ENCODE measurements at regions not wholly inside any gene's neighbourhood (a gene's known extent, or its start where the extent isn't known, plus 50 kb on each side); places are given as distances from the start of the nearest gene placed in this dataset.

DNA sequence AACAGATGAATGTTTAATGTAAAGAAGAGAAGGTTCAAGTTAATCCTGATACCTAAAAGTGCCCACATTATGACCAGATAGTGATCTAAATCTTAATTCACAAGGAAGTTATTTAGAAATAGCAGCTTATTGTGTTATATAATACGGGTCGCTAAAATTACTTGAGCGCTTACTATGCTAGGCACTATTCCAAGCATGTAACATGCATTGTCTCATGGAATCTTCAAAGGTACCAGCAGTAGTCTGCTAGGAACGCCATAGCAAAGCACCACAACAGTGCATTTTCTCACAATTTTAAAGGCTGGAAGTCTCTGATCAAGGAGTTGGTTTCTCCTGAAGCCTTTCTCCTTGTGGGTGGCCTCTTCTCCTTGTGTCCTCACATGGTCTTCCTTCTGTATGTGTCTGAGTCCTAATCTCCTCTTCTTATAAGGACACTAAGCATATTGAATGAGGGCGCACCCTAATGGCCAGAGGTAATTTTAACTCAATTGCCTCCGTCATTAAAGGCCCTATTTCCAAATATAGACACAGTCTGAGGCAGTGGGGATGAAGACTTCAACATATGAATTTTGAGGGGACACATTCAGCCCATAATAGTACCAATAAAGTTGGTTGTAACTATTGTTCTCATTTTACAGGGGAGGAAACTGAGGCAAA lies 118.4 kb downstream of the LRRC30 start:
- DNase-seq (ENCODE audit: low read depth), result no peak

DNA sequence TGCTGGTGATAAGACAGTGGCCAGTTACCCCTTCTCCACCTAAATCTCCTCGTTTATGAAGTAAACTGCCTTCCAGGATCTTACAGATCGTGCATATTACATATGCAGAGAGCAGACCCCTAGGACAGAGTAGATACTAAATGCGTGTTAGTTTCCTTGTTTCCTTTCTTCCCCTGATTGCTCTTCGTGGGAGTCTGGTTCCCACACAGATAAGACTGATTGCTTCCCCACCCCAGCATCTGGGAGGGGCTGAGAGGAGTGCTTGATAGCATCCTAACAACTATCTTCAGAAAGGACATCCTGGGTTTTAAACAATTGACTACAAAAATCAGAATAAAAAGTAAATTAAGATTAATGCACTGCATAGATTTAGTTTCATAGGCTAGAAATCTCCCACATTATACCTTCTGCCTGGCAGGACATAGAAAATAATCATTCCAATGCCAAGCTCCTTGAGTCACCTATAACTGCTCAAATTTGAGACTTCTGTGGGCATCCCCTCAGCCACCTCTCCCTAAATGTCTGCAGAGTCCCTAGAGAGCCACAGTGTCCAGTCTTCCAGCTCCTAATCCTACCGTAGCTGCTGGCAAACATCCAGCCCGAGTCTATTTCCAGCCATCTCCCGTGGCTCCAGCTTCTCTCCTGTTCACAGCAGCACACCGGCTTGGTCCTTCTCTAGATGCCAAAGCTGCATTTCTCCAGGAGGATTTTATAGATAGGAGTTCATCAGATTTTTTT lies 128.3 kb downstream of the LRRC30 start:
- DNase-seq (ENCODE audit: low read depth), result no peak

DNA sequence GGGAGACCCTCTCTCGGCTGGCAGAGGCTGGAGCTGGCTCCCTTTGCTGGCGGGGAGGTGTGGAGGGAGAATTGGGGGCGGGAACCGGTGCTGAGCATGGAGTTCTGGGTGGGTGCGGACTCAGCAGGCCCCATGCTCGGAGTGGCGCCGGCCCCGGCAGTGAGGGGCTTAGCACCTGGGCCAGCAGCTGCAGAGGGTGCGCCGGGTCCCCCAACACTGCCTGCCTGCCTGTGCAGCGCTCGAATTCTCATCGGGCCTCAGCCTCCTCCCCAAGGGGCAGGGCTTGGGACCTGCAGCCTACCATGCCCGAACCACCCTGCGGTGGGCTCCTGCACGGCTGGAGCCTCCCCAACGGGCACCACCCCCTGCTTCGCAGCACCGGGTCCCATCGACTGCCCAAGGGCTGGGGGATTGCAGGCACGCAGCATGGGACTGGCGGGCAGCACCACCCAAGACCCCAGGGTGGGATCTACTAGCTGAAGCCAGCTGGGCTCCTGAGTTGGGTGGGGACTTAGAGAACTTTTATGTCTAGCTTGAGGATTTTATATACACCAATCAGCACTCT lies 129.8 kb downstream of the LRRC30 start:
- DNase-seq (ENCODE audit: low read depth), result no peak

DNA sequence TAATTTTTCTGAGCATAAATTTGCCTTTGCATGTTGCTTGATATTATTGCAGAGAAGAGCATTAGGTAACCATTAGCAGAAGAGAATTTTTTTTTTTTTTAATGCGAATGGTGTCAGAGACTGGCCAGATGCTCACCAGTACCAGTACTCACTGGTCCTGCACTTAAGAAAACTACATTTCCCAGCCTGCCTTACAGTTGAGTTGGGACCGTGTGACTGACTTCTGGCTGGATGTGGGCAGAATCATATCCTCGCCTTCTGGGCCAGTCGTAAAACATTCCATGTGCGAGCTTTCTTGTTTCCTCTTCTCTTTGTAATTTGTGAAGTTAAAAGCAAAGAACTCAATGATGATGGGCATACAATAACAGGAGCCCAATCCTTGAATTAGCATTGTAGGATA lies 132.4 kb downstream of the LRRC30 start:
- no peak for DNase-seq (ENCODE audit: low read depth)

DNA sequence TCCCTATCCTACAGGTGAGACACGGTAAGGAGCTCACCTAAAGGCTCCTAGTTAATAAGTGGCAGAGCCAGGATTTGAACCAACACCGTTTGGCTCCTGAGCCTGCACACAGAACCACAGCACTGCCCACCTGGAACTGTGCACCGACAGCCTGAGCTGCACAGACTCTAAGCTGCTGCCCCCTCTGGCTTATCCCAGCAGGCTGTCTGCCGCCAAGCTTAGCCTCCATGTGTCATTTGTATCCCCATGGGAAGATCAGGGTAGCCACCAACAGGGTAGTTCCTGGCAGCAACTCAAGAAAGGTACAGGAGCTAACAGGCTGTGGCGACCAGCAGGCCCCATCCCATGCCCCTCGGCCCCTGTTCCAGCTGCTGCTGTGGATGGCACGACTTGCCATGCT lies 135.7 kb downstream of the LRRC30 start:
- no peak for DNase-seq (ENCODE audit: low read depth)

DNA sequence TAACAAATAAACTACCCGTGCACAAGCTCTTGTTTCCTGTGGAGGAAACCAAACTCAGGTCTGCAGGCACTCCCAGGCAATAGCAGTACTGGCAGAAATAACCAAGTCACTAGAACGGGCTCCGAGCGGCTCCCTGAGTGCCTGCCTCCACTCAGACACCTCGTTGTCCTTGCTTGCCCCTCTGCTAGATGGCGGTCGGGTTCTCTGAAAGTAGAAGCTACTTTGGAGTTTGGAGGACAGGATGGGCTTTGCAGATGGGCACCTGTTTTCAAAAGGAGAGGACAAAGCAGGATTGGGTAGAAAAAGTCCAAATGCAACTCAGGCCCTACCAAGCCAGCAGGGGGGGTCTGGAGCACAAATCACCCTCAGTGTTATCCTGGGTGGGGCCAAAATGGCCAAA lies 136.4 kb downstream of the LRRC30 start:
- no peak for DNase-seq (ENCODE audit: low read depth)

DNA sequence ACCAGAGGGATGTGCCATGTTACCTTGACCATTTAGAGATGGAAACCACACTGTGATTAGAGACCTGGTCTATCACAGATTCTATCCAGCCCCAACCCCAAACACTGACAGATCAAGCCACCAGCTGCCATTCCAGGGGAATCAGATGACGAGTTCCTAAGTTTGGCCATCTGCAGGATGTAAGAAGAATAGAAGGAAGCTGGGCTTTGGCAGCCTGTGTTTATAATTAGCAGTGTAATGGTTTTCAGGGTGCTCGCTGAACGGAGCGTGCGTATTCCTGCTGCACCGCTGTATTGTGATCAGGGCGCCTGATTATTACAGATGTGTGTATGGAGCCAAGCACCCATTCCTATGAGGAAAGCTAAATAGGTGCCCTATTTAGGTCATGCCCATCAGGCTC lies 138.1 kb downstream of the LRRC30 start:
- DNase-seq (ENCODE audit: low read depth), result no peak

DNA sequence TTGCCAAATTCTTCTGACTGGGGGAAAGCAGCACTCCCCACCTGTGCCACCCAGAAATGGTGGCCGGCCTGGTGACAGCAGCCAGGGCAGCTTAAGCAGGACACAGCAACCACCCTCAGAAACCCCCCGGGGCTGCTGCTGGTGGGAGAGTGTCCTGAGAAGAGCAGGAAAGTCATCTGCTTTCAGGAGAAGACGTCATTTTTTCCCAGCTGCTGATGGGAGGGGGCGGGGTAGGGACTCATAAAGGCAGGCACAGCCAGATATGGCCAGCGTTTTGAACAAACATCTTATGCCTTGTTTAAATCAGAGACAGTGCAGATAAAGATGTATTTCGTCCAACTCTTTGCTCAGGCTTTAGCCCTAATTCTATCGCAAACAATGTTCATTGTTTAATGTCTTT lies 139.5 kb downstream of the LRRC30 start:
- DNase-seq (ENCODE audit: low read depth), result no peak

DNA sequence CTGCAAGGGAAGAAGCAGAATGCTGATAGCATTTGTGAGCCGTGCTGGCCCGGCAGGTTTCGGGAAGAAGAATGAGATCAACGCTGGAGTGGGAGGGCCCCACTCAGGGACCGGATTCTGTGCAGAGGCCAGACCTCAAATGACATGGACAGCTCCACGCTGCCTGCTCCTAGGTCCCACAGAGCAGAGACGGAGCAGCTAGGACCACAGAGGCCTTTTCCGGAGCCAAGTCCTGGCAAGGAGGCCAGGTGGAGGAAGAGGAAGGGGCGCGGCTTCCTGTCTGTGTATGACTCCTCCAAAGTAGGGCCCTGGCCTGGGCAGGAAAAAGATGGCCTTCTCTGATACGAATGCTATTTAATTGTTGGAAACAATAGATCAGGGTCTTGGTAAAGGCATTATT lies 139.9 kb downstream of the LRRC30 start:
- no peak for DNase-seq (ENCODE audit: low read depth)

DNA sequence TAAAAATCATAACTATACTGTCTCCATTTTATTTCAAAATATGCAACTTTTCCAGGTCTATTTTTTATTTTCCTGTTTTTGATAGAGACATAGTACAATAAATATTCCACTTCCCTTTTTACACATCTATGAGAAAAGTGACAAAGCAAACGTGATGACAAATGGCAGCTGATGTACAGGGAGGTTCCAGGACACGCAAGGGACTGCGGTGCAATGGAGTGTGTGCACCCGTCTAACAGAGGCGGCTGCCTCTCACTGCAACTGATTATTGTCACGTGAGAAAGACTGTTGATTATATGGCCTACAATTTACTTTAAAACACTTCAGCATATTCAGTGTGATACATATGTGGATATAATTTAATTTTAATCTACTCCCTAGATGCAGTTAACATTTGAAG lies 142.6 kb downstream of the LRRC30 start:
- no peak for DNase-seq (ENCODE audit: low read depth)

DNA sequence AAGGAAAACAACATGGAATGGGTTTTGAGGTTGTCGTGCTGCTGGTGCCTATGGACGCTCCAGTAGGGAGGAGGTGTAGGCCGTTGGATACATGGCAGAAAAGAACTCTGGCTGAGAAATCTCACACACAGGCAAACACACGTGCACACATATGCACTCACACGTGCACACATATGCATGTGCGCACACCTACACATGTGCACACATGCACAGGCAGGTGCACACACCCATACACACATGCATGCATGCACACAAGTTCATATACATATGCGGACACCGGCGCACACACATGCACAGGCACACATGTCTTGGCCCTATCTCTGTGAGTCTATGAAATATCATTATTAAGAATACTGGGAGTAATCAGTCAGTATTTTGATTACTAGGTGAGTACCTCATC lies 150.4 kb downstream of the LRRC30 start:
- no peak for DNase-seq (ENCODE audit: low read depth)

DNA sequence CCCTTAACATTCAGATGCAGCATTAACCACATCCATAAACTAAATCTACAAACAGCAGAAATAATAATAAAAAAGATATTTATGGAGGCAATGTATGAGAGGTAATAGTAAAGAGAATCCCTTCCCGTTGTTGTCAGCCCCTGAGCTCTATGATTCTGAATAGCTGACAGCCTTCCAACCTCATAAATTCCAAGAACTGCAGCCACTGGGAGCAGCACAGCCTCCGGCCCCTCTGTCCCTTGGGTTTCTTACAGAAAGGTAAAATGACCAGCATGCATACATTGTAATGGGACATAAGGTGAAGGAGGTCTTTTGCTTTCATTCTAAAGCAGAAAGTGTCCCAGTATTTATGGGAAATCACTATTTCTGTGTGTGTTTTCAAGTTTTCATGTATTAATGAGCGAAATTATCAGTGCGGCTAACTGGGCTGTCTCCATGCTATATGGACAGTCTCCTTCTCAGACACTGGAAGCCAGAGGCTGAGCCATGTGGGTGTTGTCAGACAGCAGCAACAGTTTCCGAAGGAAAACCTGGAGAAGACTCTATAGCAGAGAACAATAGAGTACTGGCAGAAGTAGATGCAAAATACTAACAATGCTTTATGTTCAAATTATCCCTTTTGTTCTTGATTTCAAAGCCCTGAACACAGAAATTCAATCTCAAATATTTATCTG lies 151.6 kb downstream of the LRRC30 start:
- no peak for DNase-seq (ENCODE audit: low read depth)

DNA sequence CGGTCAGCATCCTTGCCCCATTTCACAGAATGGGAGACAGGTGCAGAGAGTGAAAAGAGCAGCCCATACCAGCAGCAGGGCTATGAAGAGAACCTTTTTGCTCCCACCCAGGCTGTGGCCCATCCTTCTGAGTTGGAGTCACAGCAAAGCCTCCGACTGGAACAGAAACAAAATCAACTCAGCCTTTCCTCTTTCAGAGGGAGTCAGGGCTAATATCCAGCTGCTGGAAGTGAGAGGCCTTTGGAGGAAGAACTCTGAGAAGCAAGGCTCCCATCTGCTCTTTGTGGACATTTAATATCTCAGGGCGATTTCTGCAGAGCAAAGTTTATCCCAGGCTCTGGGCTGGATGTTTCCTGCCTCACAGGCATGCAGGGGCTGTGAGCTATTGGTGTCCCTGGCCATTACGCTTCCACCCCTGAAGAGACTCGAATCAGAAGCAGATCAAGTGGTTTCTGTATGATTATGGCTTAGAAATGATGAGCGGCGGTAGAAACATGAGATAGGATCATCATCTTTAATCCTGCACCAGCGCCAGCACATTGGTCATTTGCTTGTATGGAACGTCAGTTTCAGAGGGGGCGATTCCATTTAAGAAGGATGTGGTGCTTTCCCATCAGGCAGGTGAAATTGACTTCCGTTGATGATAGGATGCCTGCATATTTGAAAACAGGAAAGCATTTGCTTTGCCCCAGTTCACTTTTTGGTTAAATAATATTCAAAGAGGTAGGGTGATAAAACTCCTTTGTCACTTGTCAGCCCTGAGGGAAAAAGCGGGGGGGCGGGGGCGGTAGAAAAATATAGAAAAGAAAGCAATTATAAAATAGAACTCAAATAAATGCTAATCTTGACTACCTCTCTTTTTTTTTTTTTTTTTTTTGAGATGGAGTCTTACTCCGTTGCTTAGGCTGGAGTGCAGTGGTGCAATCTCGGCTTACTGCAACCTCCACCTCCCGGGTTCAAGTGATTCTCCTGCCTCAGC lies 152.4 kb downstream of the LRRC30 start:
- no peak for DNase-seq (ENCODE audit: low read depth)

DNA sequence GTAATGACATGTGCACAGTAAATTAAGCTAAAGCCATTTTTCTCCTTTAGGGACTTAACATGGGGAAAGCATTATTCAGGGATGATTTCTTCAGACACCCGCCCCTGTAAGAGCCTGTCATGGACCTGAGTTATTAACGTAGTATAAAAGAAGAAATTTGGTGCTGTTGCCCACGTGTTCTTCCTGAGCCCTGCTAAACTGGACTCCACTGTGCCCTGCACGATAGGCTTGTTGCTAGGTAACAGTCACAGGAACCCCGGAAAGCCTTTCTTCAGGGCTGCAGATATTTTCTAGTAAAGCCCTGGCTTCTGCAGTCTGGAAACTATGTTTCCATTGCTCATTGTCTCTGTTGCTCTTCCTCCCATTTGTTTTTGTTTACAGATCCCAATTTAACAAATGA lies 157.9 kb downstream of the LRRC30 start:
- DNase-seq (ENCODE audit: low read depth), result no peak

DNA sequence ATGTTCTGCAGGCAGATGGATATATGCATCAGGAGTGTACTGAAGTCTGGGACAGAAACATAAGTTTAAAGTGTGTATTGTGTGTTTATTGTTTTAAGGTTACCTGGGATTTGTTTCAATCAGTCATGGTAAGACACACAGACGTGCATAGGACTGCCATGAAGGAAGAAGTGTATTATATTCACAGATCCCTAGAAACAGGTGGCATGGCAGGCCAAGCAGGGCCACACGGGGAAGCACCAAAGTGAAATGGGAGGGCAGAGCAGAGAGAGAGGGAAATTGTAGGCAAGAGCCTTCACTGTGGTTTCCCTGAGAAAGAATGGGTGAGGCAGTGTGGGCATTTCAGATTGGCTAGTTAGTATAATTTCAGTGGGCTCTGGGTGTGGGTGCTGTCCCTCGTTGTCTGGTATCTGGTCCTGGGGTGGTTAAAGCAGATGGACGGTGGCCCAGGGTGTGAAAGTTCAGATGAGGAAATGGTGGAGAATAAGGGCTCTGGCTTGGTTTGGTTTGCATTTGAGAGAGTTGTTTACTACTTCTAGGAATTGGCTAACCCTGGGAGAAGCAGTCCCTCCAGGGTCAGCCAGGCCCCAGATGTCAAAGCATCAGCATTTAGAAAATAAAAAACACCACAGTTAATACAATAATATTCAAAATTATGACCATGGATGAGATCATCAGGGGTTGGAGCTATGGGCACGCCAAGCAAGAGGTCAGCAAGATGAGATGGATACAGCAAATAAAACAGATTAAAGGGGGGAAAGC lies 160.0 kb downstream of the LRRC30 start:
- no peak for DNase-seq (ENCODE audit: low read depth)

DNA sequence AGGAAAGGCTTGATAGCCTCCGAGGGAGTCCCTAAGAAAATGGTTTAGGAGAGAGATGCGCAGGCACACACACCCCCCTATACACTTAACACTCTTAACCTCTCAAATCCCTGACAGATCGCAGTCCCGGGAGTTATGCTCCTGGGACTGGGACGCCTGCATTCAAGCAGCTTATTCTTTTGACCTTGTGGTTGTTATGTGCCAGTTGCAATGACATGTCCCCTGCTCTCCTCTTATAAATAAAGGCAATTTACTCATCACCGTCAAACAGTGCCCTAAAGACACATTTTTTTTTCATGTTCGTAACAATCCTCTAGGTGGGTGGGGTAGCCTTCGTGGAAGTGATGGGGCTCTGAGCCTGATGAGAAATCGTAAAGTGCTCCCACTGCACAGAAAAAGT lies 162.2 kb downstream of the LRRC30 start:
- no peak for DNase-seq (ENCODE audit: low read depth)

DNA sequence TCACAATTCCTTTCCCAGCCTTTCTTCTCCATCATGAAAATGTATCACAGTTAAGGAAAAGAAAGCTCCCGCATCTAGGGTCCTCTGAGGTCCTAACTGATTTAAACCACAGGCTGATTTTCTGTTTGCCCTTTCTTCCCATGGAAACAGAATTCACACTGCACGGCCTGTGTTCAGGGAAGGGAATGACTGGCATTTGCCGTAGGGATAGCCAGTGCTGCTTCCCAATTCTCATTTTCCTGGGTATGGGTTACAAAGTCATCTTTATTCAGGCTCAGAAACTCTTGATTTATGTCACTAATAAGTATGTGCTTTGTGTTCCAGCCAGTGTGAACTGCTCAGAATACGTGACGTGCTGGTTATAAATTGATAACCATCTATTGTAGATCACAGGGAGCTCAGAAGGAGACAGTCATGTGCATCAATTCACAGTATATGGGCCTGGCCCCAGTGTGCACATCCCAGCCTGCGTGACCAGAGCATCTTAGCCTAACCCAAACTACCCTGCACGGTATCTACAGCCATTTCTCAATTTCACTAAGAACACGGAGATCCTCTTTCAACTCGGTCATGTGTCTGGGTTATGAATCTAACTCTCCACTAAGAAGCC lies 163.3 kb downstream of the LRRC30 start:
- no peak for DNase-seq (ENCODE audit: low read depth)

DNA sequence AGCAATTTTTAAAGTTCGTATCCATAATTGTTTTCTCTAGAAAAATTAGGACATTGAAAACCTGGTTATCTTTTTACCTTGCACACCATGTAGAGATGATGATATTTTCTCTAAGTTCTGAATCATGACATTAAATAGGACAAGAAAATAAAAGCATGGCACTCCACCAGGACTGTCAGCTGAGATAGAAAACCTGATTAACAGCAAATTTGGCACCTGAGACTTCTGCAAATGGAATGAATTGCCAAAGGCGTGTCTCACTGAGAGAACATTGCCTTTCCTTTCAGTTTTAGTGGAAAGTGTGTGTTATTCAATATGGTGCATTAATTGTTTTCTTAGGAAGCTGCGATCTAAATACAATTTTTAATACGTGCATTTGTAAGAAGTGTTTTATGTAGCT lies 164.7 kb downstream of the LRRC30 start:
- no peak for DNase-seq (ENCODE audit: low read depth)

DNA sequence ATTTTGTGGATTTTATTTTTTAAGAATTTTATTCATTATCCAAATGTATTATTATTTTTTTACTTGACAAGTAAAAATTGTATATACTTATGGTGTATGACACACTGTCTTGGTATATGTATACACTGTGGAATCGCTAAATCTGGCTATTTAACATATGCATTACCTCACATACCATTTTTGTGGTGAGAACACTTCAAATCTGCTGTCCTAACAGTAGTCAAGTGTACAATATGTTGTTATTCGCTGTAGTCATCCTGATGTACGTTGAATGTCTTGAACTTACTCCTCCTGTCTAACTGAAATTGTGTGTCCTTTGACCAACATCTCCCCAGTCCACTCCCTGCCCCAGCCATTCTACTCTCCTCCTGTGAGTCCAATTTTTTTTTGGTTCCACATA lies 153.2 kb upstream of the PTPRM start:
- DNase-seq (ENCODE audit: low read depth), result no peak

DNA sequence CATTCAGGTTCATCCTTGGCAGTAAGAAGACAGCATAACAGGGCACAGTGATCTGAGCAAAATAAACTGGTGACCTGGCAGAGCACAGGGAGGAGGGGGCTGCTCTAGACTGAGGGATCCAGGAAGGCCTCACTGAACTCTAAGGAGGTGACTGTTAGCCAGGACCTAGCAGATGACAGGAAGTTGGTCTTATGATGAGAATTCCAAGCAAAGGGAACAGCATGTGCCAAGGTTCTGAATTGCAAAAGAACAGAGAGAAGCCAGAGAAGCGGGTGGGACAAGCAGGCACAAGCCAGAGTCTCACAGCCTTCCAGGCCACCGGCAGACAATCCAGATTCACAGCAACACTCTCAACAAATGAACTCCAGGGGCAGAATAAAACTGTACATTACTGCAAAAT lies 152.7 kb upstream of the PTPRM start:
- no peak for DNase-seq (ENCODE audit: low read depth)

Measured in stromal cell of bone marrow (primary cell).